HG03025 (cell line): ENCODE measurements at regions not wholly inside any gene's neighbourhood (a gene's known extent, or its start where the extent isn't known, plus 50 kb on each side); places are given as distances from the start of the nearest gene placed in this dataset.

Source experiments
- ATAC-seq: cut with Tn5 transposase; IDR thresholded peaks from one replicate; pipeline ENCODE4 v1.9.1; 2021; ENCODE audit warnings: mild to moderate bottlenecking, moderate library complexity; ENCODE audit not compliant: unreplicated experiment, low FRiP score

GRCh38 chr12:118830296-118830695 lies 151.0 kb upstream of the SRRM4 start:
- no peak for ATAC-seq

- ATAC-seq = no peak
These were observed 145.4 kb upstream of the SRRM4 start for GRCh38 chr12:118835926-118836325.

- no peak for ATAC-seq
These were observed 140.9 kb upstream of the SRRM4 start for GRCh38 chr12:118840399-118840798.

GRCh38 chr12:118840878-118841277 lies 140.5 kb upstream of the SRRM4 start:
- ATAC-seq = no peak

- no peak for ATAC-seq
These were observed 139.8 kb upstream of the SRRM4 start for GRCh38 chr12:118841588-118841987.

- ATAC-seq = no peak
These were observed 138.5 kb upstream of the SRRM4 start for GRCh38 chr12:118842866-118843265.

- no peak for ATAC-seq
These were observed 134.9 kb upstream of the SRRM4 start for GRCh38 chr12:118846416-118846815.

GRCh38 chr12:118850244-118850825 lies 131.0 kb upstream of the SRRM4 start:
- no peak for ATAC-seq

GRCh38 chr12:118851891-118852290 lies 129.4 kb upstream of the SRRM4 start:
- ATAC-seq = no peak

- no peak for ATAC-seq
These were observed 127.7 kb upstream of the SRRM4 start for GRCh38 chr12:118853634-118854033.

- ATAC-seq = no peak
These were observed 125.5 kb upstream of the SRRM4 start for GRCh38 chr12:118855858-118856257.

- ATAC-seq = no peak
These were observed 115.0 kb upstream of the SRRM4 start for GRCh38 chr12:118866346-118866745.

GRCh38 chr12:118870551-118870950 lies 110.8 kb upstream of the SRRM4 start:
- ATAC-seq = no peak

- ATAC-seq = no peak
These were observed 106.4 kb upstream of the SRRM4 start for GRCh38 chr12:118874698-118875548.

- ATAC-seq = no peak
These were observed 100.4 kb upstream of the SRRM4 start for GRCh38 chr12:118880720-118881493.

GRCh38 chr12:118884226-118884625 lies 97.1 kb upstream of the SRRM4 start:
- no peak for ATAC-seq

GRCh38 chr12:118900993-118901392 lies 80.3 kb upstream of the SRRM4 start:
- no peak for ATAC-seq

GRCh38 chr12:118908811-118909210 lies 72.5 kb upstream of the SRRM4 start:
- no peak for ATAC-seq

GRCh38 chr12:118912697-118913270 lies 68.6 kb upstream of the SRRM4 start:
- no peak for ATAC-seq

GRCh38 chr12:118921761-118922160 lies 59.6 kb upstream of the SRRM4 start:
- ATAC-seq = no peak

- no peak for ATAC-seq
These were observed 58.9 kb upstream of the SRRM4 start for GRCh38 chr12:118922405-118922804.
